ENCODE measurements at regions not wholly inside any gene's neighbourhood (a gene's known extent, or its start where the extent isn't known, plus 50 kb on each side); places are given as distances from the start of the nearest gene placed in this dataset.

GRCh38 chr3:95588473-95588872 is 1225.9 kb upstream of the EPHA6 start:
- TF ChIP-seq CTCF (IDR thresholded peaks at IDR 0.05) (no peak), POLR2A (IDR thresholded peaks at IDR 0.05) (no peak)
